CD4-positive, alpha-beta T cell treated with Interferon alpha-2 for 1 hour (primary cell): ENCODE measurements at regions not wholly inside any gene's neighbourhood (a gene's known extent, or its start where the extent isn't known, plus 50 kb on each side); places are given as distances from the start of the nearest gene placed in this dataset.
"Not testable (repeated sequence)": the region's sequence is repeated elsewhere in the genome, so short reads cannot be mapped to it uniquely, and the experiment has no call there.

ENCODE experiments used
- DNase-seq, 2 donors: peaks; one replicate each; pipeline ENCODE4 v3.0.0-alpha.2; 2020 to 2022

- not testable (repeated sequence) for DNase-seq
Observed at GRCh38 chr6:85356743-85357142, 93.1 kb upstream of the NT5E start.

- no peak for DNase-seq
Observed at GRCh38 chr6:85355816-85356215, 94.1 kb upstream of the NT5E start.

GRCh38 chr6:85354761-85355618 is 94.9 kb upstream of the NT5E start:
- peak; percentile 43 to 57 for DNase-seq

GRCh38 chr6:85353012-85353411 is 96.9 kb upstream of the NT5E start:
- no peak for DNase-seq

GRCh38 chr6:85348643-85349042 is 101.2 kb upstream of the NT5E start:
- no peak for DNase-seq

GRCh38 chr6:85347812-85348211 is 102.1 kb upstream of the NT5E start:
- DNase-seq = no peak

GRCh38 chr6:85346196-85346595 is 103.7 kb upstream of the NT5E start:
- DNase-seq = no peak

GRCh38 chr6:85344996-85345395 is 104.9 kb upstream of the NT5E start:
- no peak for DNase-seq

- no peak for DNase-seq
Observed at GRCh38 chr6:85343428-85343827, 106.5 kb upstream of the NT5E start.

GRCh38 chr6:85329196-85329595 is 120.7 kb upstream of the NT5E start:
- DNase-seq = no peak

- DNase-seq = not testable (repeated sequence)
Observed at GRCh38 chr6:85325811-85326210, 124.1 kb upstream of the NT5E start.

- DNase-seq = peak; percentile 27 to 60
Observed at GRCh38 chr6:85323435-85324040, 126.3 kb upstream of the NT5E start.

- no peak for DNase-seq
Observed at GRCh38 chr6:85322446-85323105, 127.3 kb upstream of the NT5E start.

GRCh38 chr6:85321906-85322305 is 128.0 kb upstream of the NT5E start:
- no peak for DNase-seq

GRCh38 chr6:85314586-85314985 is 135.3 kb upstream of the NT5E start:
- no peak for DNase-seq

GRCh38 chr6:85300581-85300980 is 149.3 kb upstream of the NT5E start:
- DNase-seq = no peak

- DNase-seq = no peak
Observed at GRCh38 chr6:85298553-85298952, 151.3 kb upstream of the NT5E start.

GRCh38 chr6:85291326-85291725 is 158.6 kb upstream of the NT5E start:
- no peak for DNase-seq

- no peak for DNase-seq
Observed at GRCh38 chr6:85287654-85288053, 162.2 kb upstream of the NT5E start.

- no peak for DNase-seq
Observed at GRCh38 chr6:85287158-85287557, 162.7 kb upstream of the NT5E start.

GRCh38 chr6:85286507-85286906 is 163.4 kb upstream of the NT5E start:
- DNase-seq = not testable (repeated sequence)

- DNase-seq = no peak
Observed at GRCh38 chr6:85285934-85286333, 163.9 kb upstream of the NT5E start.

GRCh38 chr6:85285114-85285513 is 164.8 kb upstream of the NT5E start:
- DNase-seq = no peak

- no peak for DNase-seq
Observed at GRCh38 chr6:85283436-85283835, 166.4 kb upstream of the NT5E start.
